HG03442 (cell line): ENCODE measurements at regions not wholly inside any gene's neighbourhood (a gene's known extent, or its start where the extent isn't known, plus 50 kb on each side); places are given as distances from the start of the nearest gene placed in this dataset.
"Not testable (repeated sequence)": the region's sequence is repeated elsewhere in the genome, so short reads cannot be mapped to it uniquely, and the experiment has no call there.

Source experiments
- ATAC-seq: cut with Tn5 transposase; IDR thresholded peaks from one replicate; pipeline ENCODE4 v1.9.1; 2021; ENCODE audit warnings: mild to moderate bottlenecking, moderate library complexity; ENCODE audit not compliant: unreplicated experiment

- no peak for ATAC-seq
Measured at GRCh38 chr12:73185403-73185802, 913.2 kb downstream of the TRHDE start.

DNA sequence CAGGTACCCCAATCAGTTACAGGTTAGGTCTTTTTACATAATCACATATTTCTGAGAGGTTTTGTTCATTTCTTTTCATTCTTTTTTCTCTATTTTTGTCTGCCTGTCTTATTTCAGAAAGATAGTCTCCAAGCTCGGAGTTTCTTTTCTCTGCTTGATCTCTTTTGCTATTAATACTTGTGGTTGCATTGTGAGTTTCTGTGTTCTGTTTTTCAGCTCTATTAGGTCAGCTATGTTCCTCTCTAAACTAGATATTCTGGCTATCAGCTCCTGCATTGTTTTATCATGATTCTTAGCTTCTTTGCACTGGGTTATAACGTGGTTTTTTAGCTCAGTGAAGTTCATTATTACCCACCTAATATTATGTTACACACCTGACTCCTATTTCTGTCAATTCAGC lies 914.1 kb downstream of the TRHDE start:
- no peak for ATAC-seq

- no peak for ATAC-seq
Measured at GRCh38 chr12:73187765-73188164, 915.6 kb downstream of the TRHDE start.

GRCh38 chr12:73210548-73211204 lies 938.5 kb downstream of the TRHDE start:
- no peak for ATAC-seq

DNA sequence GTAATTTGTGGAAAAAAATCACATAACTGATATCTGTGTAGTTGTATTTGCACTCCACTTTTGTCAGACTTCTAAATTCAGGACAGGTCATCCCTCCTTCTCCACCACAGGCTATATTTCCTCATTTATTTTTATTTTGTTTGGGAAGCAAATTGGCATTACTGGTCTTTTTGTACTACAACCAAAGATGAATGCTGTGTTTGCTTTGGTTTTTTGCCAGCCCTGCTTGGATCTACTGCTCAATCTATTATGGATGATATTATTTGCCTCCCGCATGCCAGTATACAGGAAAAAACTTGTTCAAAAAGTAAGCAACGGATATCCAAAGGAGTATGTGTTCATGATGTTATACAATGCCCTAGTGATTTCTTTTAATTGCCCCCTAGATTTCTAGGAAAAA lies 948.8 kb downstream of the TRHDE start:
- no peak for ATAC-seq

GRCh38 chr12:73221398-73221797 lies 949.2 kb downstream of the TRHDE start:
- no peak for ATAC-seq

GRCh38 chr12:73221836-73222235 lies 949.7 kb downstream of the TRHDE start:
- ATAC-seq = no peak

- ATAC-seq = no peak
Measured at GRCh38 chr12:73225371-73225937, 953.3 kb downstream of the TRHDE start.

DNA sequence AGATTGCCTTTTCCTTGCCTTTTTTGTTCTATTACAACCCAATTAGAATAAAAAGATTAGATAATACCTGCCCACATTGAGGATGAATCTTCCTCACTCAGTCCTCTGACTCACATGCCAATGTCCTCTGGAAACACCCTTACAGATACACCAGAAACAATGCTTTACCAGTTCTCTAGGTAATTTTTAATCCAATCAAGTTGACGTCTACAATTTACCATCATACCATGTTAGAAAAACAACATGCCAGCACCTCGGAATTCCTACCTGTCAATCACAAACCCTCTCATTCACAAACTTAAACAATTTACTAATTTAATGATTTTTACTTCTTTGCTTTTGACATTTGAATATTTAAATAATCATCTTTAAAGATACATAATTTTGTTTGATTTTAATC lies 953.8 kb downstream of the TRHDE start:
- no peak for ATAC-seq

GRCh38 chr12:73226593-73226992 lies 954.4 kb downstream of the TRHDE start:
- ATAC-seq = no peak

- not testable (repeated sequence) for ATAC-seq
Measured at GRCh38 chr12:73228828-73229227, 956.7 kb downstream of the TRHDE start.

- no peak for ATAC-seq
Measured at GRCh38 chr12:73235387-73235786, 963.2 kb downstream of the TRHDE start.

DNA sequence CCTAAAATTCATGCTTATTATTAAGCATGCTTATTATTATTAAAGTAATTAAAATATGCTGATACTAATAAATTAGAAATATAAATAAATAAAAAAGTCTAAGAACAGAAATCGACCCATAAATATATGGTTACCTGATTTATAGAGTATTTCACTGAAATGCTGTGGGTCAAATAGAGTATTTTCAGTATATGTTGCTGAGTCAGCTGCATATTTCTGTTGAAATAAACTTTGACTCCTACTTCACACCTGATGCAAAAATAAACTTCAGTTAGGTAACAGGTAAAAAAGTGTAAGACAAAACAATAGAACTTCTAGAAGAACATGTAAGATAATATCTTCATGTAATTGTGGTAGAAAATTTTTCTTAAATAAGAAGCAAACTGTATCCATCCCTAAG lies 967.9 kb downstream of the TRHDE start:
- ATAC-seq = no peak

GRCh38 chr12:73262788-73263381 lies 990.7 kb downstream of the TRHDE start:
- no peak for ATAC-seq

GRCh38 chr12:73266206-73266605 lies 994.0 kb downstream of the TRHDE start:
- no peak for ATAC-seq

GRCh38 chr12:73274976-73275375 lies 1002.8 kb downstream of the TRHDE start:
- no peak for ATAC-seq

GRCh38 chr12:73277971-73278370 lies 1005.8 kb downstream of the TRHDE start:
- ATAC-seq = no peak

GRCh38 chr12:73301530-73301929 lies 1029.4 kb downstream of the TRHDE start:
- no peak for ATAC-seq

DNA sequence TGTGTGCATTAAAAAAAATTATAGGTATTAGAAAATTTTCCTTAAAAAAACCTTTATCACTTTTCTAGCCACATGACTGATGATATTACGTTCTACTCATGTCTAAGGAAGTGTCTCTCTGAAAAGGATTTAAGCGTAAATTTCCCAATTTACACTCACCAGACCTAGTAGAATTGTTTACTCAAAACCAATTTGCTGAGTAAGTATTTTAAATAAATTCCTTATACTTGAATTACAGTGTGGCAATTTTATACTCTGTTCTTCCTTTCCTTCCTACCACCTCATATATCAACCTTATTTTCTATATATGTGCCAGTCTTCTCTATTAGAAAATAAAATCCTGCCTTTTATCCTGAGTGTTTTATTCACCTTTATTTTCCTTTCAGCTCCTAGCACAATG lies 1035.1 kb downstream of the TRHDE start:
- ATAC-seq = no peak

- ATAC-seq = no peak
Measured at GRCh38 chr12:73308079-73308478, 1035.9 kb downstream of the TRHDE start.

- no peak for ATAC-seq
Measured at GRCh38 chr12:73308747-73309146, 1036.6 kb downstream of the TRHDE start.

DNA sequence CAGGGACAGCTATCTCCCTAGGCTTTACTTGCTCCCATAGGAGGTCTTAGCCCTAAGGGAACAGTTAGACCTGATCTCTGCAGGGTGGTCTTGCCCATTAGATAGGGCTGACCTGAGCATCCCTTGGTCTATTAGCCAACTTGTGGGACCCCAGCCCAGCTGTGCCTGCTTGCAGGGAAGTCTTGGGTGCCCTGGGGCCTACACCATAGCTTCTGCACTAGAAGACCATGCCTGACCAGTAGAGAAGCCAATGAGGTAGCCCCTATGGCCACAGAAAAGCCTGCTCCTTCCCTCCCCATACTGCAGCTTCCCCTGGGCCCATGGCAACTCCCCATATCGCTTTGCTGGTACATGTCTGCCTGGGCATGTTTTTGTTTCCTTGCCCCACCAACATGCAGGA lies 1049.1 kb downstream of the TRHDE start:
- ATAC-seq = no peak

- no peak for ATAC-seq
Measured at GRCh38 chr12:73321776-73322175, 1049.6 kb downstream of the TRHDE start.
